DMS53 treated with DMSO at 0.1 percent for 48 hours (cell line): ENCODE measurements at regions not wholly inside any gene's neighbourhood (a gene's known extent, or its start where the extent isn't known, plus 50 kb on each side); places are given as distances from the start of the nearest gene placed in this dataset.

Source experiments
- DNase-seq: peaks from one replicate; lab custom pipeline; 2025; ENCODE audit not compliant: unreplicated experiment; lab: John Stamatoyannopoulos, UW

DNA sequence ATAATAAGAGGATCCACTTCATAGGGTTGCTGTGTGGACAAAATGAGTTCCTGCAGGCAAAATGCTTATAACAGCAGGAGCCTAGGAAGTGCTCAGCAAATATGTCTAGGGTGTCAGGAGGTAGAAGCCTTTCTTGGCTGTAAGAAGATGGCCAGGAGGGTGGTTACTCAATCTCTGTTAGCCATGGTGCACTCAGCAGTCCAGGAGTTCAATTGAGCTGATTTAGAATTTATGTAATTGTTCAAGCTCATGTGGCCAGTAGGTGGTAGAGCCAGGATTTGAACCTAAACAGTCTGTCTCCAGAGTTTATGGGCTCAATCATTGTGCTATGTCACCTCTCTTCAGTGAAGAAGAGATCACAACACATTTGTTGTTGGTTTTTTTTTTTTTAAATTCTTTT lies 381.2 kb downstream of the KIF4B start:
- peak; percentile 32 for DNase-seq

DNA sequence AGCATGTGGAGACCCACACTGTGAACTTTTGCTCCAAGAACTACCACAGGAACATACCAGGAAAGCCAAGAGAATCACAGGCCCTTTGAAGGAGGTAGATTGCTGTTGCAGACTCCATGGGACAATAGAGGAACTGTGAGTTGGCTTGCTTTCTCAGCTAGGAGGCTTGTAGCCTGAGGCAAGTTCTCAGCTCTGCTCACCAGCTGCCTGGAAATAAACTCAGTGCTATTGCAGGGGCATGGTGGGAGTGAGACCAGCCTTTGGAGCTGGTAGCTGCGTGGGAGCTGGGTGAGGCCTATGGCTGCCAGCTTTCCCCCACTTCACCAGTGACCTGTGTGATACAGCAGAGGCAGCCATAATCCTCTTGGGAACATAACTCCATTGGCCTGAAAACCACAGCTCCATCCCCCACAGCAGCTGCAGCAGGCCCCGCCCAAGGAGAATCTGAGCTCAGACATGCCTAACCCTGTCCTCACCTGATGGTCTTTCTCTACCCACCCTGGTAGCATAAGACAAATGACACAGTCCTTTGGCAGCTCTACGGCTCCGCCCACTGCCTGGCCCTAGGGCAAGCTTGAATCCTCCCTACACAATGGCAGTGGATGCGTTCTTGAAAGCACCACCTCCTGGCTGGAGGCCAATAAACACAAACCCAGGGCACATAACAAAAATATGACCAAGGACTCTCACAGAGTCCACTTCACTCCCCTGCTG lies 389.5 kb downstream of the KIF4B start:
- DNase-seq = no peak

DNA sequence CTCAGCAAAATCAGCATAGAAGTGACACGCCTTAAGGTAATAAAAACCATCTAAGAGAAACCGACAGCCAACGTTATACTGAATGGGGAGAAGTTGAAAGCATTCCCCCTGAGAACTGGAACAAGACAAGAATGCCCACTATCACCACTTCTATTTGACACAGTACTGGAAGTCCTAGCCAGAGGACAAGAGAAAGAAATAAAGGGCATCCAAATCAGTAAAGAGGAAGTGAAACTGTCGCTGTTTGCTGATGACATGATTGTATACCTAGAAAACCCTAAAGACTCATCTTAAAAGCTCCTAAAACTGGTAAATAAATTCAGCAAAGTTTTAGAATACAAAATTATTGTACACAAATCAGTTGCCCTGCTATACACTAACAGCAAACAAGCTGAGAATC lies 393.3 kb downstream of the KIF4B start:
- DNase-seq = no peak

DNA sequence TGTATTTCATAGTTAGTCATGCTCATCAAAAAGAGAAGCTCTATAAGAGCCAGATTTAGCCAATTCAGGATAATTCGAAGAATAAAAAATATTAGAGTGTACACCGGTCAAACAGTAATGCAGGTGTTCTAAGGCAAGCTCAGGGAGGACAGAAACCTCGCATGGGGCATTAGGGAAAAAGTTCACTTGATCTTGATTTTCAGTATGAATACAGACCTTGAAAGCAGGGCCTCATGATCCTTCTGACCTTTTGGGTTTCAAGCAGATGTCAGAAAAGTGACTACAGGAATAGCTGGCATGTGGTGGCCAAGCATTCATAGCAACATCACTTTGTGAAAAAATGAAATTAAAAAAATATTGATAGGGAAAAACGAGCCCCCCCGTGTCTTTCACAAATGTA lies 394.9 kb downstream of the KIF4B start:
- DNase-seq = no peak

DNA sequence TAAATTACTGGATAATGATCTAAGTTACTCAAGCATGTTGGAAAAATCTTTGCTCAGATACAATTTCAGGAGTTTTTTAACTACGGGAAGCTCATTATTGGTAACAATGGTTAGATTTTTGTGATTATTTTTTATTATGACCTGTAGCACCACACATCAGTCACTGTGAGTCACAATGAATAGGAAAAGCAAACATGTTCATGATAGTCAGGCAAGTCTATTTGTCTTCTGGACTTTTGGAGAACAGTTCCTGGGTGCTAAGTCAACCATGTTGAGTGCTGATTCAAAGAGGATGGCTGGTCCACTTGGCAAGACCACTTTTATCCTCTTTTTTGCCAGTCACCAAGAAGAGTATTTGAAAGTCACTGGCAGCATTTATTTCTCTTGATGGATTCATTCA lies 403.2 kb downstream of the KIF4B start:
- DNase-seq = peak; percentile 47

DNA sequence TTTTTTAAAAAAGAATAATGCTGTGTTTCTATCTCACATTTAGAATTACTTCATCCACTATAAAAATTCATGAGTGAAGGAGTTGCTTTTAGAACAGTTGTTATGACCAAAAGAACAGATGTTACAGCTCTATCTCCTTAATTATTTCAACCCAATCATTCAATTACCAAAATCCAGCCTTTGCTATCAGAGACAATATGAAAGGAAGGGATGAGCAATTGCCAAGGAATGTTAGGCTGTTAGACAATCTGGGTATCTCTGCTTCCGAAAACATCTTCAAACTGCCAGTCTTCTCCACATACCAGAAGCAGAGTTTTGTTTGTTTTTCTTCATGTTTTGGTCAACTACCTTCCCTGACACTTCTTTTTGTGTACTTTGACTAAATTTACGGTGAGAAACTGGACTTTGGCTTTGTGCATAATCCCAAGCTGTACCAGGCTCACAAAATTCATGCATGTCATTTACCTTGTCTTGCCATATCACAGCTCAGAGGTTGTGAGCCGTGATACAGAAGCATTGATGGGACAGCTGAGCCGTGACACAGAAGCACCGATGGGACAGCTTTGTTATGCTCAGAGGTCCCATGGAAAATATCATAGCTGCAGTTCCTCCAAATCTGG lies 405.5 kb downstream of the KIF4B start:
- DNase-seq = no peak

DNA sequence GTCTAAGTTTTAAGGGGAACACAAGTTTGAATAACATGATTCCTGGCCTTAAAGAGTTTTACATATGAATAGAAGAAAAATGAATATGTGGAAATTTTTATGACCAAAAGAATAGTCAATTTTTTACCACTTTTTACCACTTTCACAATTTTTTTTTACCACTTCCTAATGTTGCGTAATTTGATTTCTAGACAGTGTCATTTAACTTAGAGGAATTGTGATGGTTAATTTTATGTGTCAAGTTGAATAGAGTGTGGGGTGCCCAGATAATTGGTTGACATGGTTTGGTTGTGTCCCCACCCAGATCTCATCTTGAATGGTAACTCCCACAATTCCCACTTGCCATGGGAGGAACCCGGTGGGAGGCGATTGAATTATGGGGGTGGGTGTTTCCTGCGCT lies 416.6 kb downstream of the KIF4B start:
- no peak for DNase-seq

DNA sequence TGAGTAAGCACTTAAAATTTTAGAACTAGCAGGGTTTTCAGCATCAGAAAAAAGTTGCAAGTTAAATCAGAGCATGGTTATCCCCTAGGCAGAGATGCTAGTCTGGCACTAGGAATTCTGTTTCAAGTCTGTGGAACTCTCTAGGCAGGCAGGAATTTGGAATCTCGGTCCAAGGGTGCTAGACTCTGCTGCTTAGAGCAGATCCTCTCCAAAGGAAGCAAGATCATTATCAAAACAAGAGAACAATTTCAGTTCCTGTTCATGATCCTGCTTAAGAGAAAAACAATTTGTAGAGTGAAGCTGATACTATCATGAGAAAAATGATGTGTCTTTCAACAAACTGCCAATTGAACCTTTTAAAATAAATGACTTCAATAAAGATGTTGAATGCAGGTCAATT lies 420.7 kb downstream of the KIF4B start:
- DNase-seq = no peak

DNA sequence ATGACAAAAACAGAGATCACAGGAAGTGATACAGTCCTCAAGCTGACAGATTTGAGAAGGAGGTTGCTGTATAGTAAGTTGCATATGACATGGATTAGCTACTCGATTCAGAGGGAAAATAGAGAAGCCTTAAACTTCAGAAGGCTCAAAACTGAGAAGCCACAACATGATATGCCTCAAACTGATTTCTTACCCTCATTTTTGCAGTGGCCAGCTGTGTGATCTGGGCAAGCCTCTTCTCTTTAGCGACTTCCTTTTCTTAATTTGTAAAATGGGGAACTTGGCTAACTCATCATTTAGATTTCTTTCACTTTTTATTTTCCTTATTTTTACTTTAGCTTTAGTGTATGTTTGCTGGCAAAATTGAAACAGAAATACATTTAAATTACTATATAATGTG lies 421.1 kb downstream of the KIF4B start:
- DNase-seq = no peak

DNA sequence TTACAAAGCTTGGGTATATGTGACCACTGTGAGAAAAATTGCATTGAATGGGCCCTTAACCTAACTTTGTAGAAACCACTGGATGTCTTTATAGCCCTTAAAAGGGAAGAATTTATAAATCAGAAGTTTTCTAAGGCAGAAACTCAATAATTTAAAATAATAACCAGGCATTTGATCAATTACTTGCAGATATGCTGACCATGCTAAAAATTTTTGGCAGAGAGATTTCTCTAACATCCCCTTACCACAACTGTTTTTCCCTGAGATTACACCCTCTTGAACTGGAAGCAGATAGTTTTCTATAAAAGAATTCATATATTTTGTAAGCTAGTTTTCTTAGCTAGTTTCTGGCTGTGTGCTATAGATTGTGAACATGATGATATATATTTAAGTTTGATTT lies 428.3 kb downstream of the KIF4B start:
- no peak for DNase-seq

DNA sequence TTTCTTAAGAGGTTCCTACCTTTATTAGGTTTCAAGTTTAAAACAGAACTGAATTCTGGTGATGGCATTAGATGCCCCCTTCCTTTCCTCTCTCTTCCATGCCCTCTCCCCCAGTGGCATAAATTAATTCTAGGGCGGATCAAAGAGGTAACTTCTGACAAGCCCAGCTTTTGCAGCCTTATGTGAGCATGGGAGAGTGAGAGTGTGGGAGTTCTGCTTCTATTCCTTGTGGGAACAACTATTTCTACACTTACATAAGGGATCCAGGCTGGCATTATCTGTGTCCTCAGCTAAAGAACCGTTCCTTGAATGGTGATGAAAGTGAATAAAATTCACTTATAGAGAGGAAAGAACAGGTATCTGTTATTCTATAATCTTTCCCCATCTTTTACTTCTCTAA lies 437.6 kb downstream of the KIF4B start:
- no peak for DNase-seq

DNA sequence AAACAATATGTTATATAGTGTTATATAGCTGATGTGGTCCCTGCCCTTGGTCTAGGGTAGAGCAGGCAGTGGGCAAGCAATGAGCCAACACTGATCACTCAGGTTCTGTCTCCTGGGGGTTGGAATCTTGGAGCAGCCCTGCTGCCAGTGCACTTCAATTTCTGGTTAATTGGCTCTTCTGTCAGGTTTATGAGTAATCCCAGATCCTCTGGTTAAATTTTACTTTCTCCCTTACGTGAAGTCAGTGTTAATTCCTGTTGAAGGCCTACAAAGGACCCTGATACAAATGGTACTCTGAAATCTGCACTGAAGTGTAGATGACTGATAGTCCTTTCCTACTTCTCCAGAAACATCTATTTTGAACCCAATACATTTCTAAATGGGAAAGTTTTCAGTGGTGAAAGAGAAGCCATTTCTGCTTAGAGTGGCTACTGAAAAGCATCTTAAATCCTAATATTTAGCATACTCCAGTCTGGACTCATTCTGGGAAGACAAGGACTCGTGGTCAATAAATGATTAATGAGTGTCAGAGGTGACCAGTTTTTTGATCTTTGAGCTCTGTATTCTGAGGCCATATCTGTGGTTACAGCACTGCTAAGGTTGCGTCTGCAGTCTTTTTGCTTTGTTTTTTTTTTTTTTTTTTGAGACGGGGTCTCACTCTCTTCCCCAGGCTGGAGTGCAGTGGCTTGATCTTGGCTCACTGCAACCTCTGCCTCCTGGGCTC lies 442.4 kb downstream of the KIF4B start:
- no peak for DNase-seq

DNA sequence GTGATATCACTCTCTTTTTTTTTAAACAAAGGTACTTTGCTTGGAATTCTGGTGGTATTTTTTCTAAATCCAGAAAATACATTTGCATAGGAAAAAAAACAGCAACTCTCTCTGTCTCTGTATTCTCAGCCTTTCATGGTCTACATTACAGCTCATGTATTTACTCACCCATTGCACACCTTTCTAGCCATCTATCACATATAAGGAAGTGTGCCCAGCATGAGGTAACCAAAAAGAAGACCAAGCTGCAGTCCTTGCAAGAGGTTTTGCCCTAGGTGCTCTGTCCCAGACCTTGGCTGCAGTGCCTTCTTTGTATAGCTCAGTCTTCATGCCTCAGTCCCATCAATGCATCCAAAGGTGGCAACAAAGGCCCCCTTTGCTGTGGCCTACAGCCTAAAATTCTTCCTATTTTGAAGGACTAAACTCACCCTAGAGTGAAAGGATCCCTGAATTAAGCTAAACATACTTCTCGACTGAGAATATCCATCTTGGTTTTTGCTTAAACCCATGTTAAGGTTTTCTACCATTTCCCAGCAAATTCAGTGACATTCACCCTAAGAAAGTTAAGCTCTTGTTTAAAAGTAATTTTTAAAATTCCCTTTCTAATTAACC lies 446.4 kb downstream of the KIF4B start:
- peak; percentile 21 for DNase-seq

DNA sequence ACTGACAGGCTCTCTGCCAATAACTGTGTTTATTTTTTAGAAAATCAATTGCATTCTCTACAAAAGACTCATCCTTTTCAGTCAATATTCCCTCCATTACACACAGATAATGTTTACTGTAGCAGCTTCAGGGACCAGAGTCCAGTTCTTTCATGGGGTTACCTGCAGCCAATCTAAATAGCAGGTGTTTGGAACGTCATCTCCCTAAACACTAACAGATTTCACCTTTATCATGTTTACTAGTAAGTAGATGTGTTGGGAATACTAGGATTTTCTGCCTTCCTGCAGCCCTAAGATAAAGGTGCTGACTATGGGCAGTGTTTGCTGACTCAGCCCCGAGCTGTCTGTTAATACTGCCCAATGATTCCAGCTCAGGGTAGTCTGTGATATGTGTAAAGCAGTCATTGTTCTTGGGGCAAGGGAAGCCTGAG lies 447.0 kb downstream of the KIF4B start:
- peak; percentile 48 for DNase-seq

DNA sequence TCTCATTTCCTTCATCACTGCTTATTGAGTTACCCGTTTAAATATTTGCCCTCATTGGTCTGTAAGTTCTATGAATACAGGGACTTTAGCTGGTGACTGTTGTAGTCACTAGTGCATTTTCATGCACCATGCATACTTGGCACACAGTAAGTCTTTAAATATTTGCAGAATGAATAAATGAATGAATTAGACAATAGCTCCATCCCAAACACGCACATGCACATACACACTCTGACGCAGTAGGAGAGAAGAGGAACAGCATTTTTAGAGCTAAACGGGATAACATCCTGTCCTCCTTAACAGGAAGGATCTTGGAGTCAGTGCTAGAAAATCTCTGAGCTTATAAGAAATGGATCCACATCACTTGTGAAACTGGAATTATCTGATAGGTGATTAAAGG lies 447.7 kb downstream of the KIF4B start:
- DNase-seq = no peak

DNA sequence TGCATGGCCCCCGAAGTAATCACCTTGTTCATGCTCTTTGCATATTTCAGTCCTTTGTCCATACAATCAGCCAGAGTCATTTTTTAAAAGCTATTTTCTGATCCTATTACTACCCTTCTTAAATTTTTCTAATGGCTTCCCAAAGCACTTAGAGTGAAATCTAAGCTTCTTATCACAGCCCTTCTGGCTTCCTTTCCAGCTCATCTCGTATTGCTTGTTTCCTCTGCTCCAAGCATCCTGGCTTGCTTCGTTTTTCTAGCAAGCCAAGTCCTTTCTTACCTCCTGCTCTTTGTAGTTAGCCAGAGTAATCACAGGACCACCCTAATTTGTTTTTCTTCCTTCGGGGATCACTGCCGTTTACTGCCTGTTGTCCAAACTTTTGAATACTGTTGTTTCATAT lies 453.3 kb downstream of the KIF4B start:
- DNase-seq = no peak

DNA sequence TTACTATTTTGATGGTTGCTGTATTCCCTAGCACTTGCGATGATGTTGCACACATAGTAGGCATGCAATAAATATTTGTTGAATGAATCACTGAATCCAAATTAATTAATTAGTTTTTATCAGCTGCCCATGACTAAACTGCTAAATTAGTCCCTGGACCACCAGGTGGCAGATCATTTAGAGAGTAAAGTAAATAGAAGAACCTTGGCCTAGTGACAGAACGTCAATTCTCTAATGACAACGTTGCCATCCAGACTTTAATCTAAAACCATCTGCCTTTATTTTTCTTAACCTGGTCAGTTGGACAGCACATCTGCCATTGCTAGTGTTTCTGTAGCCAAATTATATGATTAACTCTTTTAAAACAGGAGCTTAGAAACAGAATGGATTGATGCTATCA lies 457.5 kb downstream of the KIF4B start:
- DNase-seq = no peak

DNA sequence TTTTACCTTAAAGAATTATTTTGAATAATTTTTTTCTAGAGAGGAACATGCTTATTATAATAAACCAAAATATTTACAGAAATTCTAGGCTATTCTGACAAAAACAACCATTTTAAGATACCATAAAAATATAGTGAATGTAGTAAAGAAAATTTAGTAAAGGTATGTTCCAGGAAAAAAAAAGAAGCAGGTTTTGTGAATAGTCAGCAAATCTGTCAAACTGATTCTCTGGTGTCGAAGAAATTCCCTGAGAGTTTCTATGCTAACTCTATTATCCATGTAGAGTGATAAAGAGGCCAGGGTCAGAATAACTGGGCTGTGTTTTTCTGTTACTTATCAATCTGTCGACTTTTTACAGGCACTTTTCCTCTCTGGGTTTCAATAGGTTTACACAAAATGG lies 459.2 kb downstream of the KIF4B start:
- DNase-seq = no peak

DNA sequence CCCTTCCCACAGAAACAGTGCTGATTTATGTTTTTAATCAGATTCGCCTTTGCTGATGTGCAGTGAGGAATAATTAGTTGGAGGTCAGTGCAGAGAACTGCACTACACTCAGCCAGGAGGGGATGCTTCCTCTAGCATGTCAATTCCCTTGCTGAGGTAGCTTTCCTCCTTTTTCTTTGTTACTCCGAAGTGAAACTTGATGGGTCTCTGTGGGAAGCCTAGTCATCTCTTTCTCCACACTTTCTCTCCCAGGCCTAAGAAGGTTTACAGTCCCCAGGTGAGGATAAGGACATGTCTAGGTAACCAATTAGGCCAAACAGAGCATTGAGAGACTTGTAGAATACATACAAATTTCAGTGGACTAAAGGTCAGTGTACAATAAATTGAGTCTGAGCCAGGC lies 461.8 kb downstream of the KIF4B start:
- no peak for DNase-seq

DNA sequence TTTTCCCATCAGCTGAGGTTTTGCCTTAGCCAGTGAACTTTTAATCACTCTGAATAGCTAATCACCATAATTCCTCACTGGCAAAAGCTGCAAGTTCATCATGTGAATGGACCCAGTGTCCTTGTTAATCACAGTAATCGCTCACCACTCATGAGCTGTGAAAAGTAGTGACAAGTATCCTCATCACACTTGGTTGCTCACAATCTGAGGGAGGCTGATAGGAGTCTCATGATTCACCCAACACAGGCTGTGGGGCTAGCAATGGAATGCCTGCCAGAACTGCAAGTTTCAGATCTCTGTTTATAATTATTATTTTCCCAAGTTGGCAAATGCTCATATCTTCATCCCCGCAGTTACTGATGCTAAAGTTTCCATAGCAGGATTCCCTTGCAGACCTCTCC lies 467.2 kb downstream of the KIF4B start:
- no peak for DNase-seq

DNA sequence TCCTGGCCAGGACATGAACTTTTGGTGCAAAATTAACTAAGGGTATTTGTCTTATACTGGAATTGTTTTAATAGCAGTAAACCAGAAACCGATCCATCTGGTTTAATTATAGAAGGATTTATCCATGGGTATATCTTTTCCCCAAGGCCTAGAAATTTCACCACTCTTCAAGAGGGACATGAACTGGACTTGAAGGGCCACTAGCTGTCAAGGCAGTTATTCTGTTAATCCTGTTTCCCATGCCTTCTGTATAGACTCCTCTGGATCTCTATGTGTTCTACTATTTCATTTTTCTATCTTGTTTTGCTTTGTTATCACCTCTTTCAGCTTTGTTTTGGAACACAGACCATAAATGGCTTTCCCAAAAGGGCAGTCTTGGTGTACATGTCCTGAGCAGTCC lies 467.6 kb downstream of the KIF4B start:
- DNase-seq = no peak

DNA sequence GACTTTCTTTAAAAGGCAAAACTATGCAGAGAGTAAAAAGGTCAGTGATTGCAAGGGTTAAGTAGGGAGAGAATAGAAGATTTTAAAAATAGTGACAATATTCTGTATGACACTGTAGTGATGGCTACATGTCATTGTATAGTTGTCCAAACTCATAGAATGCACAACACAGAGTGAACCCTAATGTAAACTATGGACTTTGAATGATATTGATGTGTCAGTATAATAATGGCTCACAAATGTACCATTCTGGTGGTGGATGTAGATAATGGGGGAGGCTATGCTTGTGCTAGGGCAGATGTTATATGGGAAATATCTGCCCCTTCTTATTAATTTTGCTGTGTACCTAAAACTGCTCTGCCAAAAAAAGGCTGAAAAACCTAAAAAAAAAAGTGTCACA lies 468.9 kb downstream of the KIF4B start:
- no peak for DNase-seq
